ENCODE measurements at regions not wholly inside any gene's neighbourhood (a gene's known extent, or its start where the extent isn't known, plus 50 kb on each side); places are given as distances from the start of the nearest gene placed in this dataset.
A peak's percentile ranks its signal among the peaks of the same experiment; 100 is the strongest.
"Not testable (repeated sequence)": the region's sequence is repeated elsewhere in the genome, so short reads cannot be mapped to it uniquely, and the experiment has no call there.

DNA sequence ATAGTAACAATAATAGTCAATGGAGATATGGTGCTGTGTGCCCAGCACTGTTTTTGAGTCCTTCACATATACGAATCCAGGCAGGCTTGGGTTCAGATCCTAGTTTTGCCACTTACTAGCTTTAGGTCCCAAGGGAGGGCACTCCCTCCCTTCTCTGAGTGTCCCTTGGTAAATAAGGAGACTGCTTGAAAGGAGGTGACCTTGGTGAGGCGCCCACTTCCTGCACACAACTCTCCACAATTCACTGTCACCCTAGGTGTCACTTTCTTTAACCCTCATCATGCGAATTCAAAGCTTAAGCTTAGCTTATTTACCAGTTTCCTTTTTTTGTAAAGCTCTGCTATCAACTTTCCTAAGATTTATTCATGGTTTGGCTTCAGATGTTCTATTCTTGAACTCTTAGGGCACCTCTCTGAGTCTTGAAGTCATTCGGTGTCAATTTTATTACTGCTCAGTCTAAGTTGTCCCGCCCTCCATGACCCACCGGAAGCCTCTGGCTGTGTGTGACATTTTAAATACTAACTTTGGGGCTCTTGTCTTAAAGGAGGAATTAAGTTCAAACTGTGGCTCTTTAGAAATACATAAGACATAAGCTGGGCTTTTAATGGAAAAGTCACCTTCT is 170.7 kb upstream of the ZNF618 start:
- DNase-seq = peak in 1 of 5 experiments; percentile 8

GRCh38 chr9:113705928-113706519 is 170.1 kb upstream of the ZNF618 start:
- no peak for DNase-seq

DNA sequence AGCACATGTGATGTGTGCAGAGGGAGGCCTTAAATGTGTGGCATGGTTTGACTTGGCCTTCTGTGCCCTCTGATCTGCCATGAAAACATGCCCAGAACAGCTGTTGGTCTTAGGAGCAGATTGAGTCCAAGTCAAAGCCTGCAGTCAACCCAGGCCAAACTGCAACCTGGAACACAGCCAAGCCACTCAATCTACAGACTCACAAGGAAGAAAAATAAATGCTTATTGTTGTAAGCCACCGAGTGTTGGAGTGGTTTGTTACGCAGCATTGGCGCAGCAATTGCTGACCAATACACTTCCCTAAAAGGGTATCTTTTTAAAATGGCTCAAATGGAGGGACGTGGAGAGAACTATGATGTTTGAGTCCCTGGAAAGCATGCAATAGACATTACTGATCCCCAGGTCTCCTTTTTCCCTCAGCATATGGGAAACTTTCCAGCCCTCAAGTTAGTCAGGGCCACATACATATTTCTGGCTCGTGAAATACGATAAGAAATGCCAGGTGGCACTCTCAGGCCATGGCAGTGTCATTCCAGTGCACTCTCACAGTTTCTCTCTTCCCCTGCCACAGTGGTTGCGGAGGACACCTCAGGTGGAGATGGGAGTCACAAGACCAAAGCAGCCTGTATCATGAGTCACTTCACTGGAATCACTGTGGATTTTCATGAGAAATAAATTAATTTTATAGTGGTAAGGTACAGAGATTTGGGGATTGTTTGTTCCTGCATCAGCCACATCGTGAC is 168.0 kb upstream of the ZNF618 start:
- DNase-seq = no peak

GRCh38 chr9:113708821-113709713 is 167.0 kb upstream of the ZNF618 start:
- no peak for DNase-seq

- no peak for DNase-seq
Observed at GRCh38 chr9:113709721-113710120, 166.4 kb upstream of the ZNF618 start.

DNA sequence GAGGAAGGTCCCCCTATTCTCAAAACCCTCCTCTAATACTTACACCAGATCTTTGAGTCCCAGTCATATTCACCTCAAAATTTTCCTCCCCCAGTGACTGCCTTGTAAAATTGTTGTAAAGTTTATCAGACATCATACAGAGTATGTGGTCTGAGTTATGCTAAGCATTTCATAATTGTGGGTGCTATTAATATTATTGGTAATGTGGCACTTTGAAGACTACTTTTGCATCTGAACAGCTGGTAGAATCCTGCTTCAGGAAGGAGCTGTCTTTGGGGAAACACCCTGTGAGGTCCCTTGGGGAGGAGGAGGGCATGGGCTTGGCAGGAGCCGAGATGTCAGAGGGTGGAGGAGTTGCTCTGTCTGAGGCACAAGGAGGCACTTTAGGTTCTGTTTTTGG is 164.9 kb upstream of the ZNF618 start:
- DNase-seq = no peak

- DNase-seq = no peak
Observed at GRCh38 chr9:113712053-113712452, 164.1 kb upstream of the ZNF618 start.

DNA sequence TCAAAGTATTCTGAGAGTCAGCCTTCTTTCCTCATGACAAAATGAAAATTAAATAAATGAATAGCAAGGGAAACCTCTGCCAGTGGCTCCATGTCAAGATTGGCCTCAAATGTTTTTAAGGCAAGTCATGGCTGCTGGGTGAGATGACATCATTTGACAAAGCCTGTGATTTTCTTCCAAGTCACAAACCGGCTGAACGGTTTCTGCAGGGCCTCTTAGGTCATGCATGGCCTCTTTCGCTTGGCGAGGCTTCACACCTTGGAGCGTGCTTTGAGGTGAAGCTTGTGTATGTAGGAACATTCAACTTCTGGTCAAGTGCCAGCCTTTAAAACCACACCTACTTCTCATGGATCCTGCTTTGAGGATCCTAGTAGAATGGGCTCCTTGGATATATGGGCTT is 161.0 kb upstream of the ZNF618 start:
- DNase-seq = no peak

DNA sequence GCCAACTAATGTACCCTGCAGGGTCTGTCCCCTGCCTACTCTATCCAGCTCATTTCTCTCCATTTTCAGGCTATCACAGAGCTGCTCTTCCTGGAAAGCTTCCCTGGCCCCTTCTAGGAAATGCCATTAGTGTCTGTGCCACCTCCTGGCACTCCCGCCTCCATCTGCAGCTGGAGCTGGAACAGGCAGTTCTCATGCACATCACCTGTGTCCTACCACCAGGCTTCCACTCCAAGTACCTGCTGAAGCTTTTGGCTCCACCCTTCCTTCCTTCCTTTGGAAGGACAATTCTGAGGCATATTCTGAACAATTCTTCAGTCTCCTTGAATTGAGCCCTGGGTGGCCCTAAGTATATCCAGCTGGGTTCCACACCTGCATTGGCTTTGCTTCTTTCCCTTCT is 156.2 kb upstream of the ZNF618 start:
- no peak for DNase-seq

DNA sequence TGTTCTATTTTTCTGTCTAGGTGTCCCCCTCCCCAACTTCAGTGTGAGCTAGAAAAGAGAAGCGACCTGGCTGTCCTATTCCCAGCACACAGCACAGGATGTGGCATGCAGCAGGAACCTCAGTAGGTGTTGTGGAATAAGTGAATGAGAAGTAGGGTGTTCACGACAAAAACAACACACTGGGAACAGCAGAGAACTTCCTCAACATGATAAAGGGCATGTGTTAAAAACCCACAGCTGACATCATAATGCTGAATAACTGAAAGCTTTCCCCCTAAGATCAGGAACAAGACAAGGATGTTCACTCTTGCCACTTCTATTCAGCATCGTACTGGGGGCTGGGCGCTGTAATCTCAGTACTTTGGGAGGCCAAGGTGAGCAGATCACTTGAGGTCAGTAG is 155.6 kb upstream of the ZNF618 start:
- DNase-seq = no peak

DNA sequence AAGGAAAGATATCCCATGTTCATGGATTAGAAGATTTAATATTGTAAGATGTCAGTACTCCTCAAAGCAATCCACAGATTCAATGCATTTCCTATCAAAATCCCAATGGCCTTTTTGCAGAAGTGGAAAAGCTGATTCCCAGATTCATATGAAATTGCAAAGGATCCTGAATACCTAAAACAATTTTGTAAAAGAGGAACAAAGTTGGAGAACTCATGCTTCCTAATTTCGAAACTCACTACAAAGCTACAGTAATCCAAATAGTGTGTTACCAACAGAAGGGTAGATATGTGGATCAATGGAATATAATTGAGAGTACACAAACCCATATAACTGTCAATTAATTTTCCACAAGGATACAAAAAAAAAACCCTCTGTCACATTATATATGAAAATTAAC is 154.3 kb upstream of the ZNF618 start:
- no peak for DNase-seq

GRCh38 chr9:113724202-113724601 is 151.9 kb upstream of the ZNF618 start:
- DNase-seq = no peak

DNA sequence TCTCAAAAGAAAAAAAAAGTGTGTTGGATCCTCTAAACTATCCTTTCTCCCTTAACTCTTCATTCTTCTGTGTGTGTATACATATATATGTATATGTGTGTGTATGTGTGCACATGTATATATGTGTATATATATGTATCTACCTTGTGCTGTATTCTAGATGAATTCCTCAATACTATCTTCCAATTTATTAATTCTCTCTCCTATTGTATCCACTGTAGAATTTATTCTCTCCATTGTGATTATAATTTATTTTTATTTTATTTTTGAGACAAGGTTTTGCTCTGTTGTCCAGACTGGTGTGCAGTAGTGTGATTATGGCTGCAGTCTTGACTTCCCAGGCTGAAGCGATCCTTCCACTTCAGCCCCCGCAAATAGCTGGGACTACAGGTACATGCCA is 147.1 kb upstream of the ZNF618 start:
- no peak for DNase-seq

- DNase-seq = no peak
Observed at GRCh38 chr9:113734826-113735225, 141.3 kb upstream of the ZNF618 start.

GRCh38 chr9:113737517-113738271 is 138.4 kb upstream of the ZNF618 start:
- peak in 1 of 5 experiments; percentile 24 for DNase-seq

DNA sequence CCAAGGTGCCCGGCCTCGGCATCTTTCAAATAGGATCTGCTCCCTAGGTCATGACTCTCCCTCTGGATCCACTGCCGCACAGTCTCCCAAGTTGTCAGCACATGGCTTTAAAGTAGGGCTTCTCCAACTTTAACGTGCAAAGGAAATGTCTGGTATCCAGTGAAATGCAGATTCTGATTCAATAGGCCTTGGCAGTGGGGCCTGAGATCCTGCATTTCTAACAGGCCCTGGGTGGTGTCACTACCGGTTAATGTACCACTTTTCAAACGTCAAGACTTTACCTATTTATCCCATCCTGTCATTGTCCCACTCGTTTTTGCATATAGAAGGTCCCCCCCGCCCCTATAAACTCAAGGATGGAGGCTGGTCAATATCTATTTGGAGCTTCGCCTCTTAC is 137.6 kb upstream of the ZNF618 start:
- DNase-seq = no peak

DNA sequence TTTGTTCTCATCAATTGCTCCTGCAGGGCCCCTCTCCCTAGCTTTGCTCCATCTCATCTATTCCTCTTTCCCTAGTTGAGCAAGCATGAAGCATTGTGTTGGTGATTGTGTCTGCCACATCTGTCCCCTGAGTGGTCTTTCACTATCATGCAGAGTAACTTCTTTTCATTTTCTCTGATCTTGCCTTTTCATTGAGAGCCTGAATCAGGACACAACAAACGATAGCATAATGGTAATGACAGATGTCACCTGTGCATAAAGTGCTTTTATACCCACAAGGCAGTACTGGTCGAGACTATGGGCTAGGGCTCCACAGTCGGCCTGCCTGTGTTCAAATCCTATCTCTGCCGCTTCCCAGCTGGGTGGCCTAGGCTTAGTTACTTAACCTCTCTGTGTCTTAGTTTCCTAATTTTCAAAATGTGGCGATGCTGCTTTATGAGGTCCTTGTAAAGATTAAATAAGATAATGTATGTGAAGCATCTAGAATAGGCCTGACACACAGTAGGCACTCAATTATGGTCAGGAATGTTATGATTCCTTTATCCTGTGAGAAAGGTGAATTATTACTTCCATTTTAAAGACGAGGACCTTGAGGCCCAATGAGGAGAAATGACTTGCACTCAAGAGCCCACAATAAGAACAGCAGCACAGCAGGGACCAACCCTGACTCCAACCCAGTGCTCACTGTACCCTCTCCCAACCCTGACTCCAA is 137.1 kb upstream of the ZNF618 start:
- DNase-seq = peak in 1 of 5 experiments; percentile 39

DNA sequence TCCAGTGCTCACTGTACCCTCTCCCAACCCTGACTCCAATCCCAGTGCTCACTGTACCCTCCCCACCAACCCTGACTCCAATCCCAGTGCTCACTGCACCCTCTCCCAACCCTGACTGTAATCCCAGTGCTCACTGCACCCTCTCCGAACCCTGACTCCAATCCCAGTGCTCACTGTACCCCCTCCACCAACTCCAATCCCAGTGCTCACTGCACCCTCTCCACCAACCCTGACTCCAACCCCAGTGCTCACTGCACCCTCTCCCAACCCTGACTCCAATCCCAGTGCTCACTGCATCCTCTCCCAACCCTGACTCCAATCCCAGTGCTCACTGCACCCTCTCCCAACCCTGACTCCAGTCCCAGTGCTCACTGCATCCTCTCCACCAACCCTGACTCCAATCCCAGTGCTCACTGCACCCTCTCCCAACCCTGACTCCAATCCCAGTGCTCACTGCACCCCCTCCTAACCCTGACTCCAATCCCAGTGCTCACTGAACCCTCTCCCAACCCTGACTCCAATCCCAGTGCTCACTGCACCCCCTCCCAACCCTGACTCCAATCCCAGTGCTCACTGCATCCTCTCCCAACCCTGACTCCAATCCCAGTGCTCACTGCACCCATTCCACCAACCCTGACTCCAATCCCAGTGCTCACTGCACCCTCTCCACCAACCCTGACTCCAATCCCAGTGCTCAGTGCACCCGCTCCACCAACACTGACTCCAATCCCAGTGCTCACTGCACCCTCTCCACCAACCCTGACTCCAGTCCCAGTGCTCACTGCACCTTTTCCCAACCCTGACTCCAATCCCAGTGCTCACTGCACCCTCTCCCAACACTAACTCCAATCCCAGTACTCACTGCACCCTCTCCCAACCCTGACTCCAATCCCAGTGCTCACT is 136.3 kb upstream of the ZNF618 start:
- DNase-seq = not testable (repeated sequence)

DNA sequence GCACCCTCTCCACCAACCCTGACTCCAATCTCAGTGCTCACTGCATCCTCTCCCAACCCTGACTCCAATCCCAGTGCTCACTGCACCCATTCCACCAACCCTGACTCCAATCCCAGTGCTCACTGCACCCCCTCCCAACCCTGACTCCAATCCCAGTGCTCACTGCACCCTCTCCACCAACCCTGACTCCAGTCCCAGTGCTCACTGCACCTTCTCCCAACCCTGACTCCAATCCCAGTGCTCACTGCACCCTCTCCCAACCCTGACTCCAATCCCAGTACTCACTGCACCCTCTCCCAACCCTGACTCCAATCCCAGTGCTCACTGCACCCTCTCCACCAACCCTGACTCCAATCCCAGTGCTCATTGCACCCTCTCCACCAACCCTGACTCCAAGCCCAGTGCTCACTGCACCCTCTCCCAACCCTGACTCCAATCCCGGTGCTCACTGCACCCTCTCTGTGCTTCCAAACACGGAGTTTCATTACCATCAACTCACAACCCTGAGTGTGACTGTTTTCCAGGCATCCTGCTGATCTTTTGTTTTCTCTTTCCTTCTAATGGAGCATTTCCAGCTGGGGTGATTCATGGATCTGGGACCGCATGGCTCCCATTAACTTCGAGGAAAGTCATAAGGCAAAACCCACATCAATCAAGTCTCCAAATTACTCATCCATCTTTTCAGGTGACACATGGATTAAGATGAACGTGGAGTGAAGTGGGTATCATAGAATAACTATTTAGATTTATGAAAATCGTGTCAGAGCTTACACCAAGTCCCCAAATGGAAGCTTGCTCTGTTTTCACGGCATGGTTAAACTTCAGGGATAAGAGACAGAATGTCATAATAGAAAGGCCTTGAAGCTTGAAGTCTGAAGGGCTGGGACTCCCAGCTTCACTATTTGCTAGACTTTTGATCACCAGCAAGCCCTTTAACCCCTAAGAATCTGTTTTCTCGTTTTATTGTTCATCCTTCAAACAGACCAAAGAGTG is 135.3 kb upstream of the ZNF618 start:
- DNase-seq = peak in 1 of 5 experiments; percentile 8
